ENCODE measurements at regions not wholly inside any gene's neighbourhood (a gene's known extent, or its start where the extent isn't known, plus 50 kb on each side); places are given as distances from the start of the nearest gene placed in this dataset.

GRCh38 chr19:31674503-31675192 lies 325.4 kb upstream of the TSHZ3 start:
- no peaks in the 10 kb centered on the region for H3K27me3 ChIP-seq
- WGBS, 2 donors = 42 to 50% methylated on average over 9 to 11 of the region's 11 CpGs
- H3K4me1 ChIP-seq = no peaks in the 10 kb centered on the region
- no peak overlapping the region for H3K27ac ChIP-seq
- DNase-seq = no peak
- H3K9me3 ChIP-seq = no peaks in the 10 kb centered on the region
- H3K4me3 ChIP-seq = no peak overlapping the region
- TF ChIP-seq, protein P1, sequence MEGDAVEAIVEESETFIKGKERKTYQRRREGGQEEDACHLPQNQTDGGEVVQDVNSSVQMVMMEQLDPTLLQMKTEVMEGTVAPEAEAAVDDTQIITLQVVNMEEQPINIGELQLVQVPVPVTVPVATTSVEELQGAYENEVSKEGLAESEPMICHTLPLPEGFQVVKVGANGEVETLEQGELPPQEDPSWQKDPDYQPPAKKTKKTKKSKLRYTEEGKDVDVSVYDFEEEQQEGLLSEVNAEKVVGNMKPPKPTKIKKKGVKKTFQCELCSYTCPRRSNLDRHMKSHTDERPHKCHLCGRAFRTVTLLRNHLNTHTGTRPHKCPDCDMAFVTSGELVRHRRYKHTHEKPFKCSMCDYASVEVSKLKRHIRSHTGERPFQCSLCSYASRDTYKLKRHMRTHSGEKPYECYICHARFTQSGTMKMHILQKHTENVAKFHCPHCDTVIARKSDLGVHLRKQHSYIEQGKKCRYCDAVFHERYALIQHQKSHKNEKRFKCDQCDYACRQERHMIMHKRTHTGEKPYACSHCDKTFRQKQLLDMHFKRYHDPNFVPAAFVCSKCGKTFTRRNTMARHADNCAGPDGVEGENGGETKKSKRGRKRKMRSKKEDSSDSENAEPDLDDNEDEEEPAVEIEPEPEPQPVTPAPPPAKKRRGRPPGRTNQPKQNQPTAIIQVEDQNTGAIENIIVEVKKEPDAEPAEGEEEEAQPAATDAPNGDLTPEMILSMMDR (IDR thresholded peaks at IDR 0.05) = no peak
- TF ChIP-seq POLR2A (IDR thresholded peaks at IDR 0.05) = no peak
- H3K36me3 ChIP-seq = no peaks in the 10 kb centered on the region
- intact Hi-C loops (cut with DNase I) = no loop called here

GRCh38 chr19:31675193-31675913 lies 326.1 kb upstream of the TSHZ3 start:
- intact Hi-C loops (cut with DNase I) = no loop called here
- no peak overlapping the region for H3K4me3 ChIP-seq
- no peaks in the 10 kb centered on the region for H3K9me3 ChIP-seq
- no peak for TF ChIP-seq POLR2A (IDR thresholded peaks at IDR 0.05)
- TF ChIP-seq, protein P1 (IDR thresholded peaks at IDR 0.05) = no peak
- no peak for DNase-seq
- WGBS, 2 donors = 69 to 74% methylated on average over 10 of the region's 10 CpGs
- H3K27ac ChIP-seq = no peak overlapping the region
- no peaks in the 10 kb centered on the region for H3K36me3 ChIP-seq
- H3K27me3 ChIP-seq = no peaks in the 10 kb centered on the region
- H3K4me1 ChIP-seq = no peaks in the 10 kb centered on the region

- H3K9me3 ChIP-seq = no peaks in the 10 kb centered on the region
- no peaks in the 10 kb centered on the region for H3K27me3 ChIP-seq
- intact Hi-C loops (cut with DNase I) = no loop called here
- no peak for DNase-seq
- H3K4me3 ChIP-seq = no peak overlapping the region
- H3K27ac ChIP-seq = no peak overlapping the region
- 62 to 68% methylated on average over 3 of the region's 3 CpGs for WGBS, 2 donors
- H3K36me3 ChIP-seq = no peaks in the 10 kb centered on the region
- TF ChIP-seq, protein P1 (IDR thresholded peaks at IDR 0.05) = no peak
- no peak for TF ChIP-seq POLR2A (IDR thresholded peaks at IDR 0.05)
- no peaks in the 10 kb centered on the region for H3K4me1 ChIP-seq
Observed at GRCh38 chr19:31676271-31677004, 327.2 kb upstream of the TSHZ3 start.

DNA sequence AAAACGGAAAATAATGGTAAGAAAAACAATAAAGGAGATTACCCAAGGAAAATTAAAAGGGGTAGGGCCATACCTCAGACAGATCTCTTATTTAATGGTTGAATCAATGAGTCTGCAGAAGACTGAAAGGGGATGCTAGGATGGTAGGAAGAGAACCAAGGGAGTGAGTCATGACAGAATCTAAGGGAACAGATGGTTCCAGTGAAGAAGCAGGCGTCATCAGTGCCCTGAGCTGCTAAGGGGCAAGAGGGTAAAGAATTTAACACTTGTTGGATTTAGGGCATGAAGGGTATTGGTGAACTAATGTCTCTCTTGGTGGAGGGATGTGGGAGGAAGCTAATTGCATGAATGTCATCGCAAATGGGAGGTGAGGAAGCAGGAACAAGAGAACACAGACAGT lies 329.2 kb upstream of the TSHZ3 start:
- no peak for DNase-seq
- H3K4me3 ChIP-seq = no peak overlapping the region
- intact Hi-C loops (cut with DNase I) = no loop called here
- H3K9me3 ChIP-seq = no peaks in the 10 kb centered on the region
- H3K27ac ChIP-seq = no peak overlapping the region
- H3K4me1 ChIP-seq = no peaks in the 10 kb centered on the region
- TF ChIP-seq POLR2A (IDR thresholded peaks at IDR 0.05) = no peak
- TF ChIP-seq, protein P1 (IDR thresholded peaks at IDR 0.05) = no peak
- no peaks in the 10 kb centered on the region for H3K27me3 ChIP-seq
- H3K36me3 ChIP-seq = no peaks in the 10 kb centered on the region
- WGBS, 2 donors = 58 to 70% methylated on average over 3 of the region's 3 CpGs

DNA sequence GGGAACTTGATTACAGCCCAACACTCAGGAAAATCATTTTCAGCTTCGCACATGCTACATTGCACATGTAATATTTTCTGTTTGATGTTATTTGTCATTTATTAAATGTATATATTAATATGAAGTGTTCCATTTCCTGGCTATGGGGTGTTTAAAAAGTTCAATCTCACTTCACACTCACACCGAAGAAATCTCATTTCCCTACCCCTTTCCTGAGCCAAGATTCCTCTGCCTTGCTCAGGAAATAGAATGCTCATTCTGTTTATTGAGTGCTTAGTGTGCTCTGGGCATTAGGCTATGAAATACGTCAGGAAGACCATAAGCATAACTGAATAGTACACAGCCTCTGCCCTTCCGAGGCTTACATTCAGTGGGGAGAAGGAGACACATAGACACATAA lies 331.9 kb upstream of the TSHZ3 start:
- no peak overlapping the region for H3K4me3 ChIP-seq
- no peaks in the 10 kb centered on the region for H3K27me3 ChIP-seq
- no peaks in the 10 kb centered on the region for H3K36me3 ChIP-seq
- DNase-seq = no peak
- 50 to 52% methylated on average over 4 of the region's 4 CpGs for whole genome bisulfite sequencing, 2 donors
- H3K9me3 ChIP-seq = no peaks in the 10 kb centered on the region
- no peak overlapping the region for H3K27ac ChIP-seq
- no peak for TF ChIP-seq POLR2A (IDR thresholded peaks at IDR 0.05)
- TF ChIP-seq, protein P1 (IDR thresholded peaks at IDR 0.05) = no peak
- intact Hi-C loops (cut with DNase I) = no loop called here
- H3K4me1 ChIP-seq = no peaks in the 10 kb centered on the region
